ENCODE measurements at regions not wholly inside any gene's neighbourhood (a gene's known extent, or its start where the extent isn't known, plus 50 kb on each side); places are given as distances from the start of the nearest gene placed in this dataset.

- ChIA-PET CTCF (no interaction called here), POLR2A (no interaction called here)
- TF ChIP-seq, protein P1, sequence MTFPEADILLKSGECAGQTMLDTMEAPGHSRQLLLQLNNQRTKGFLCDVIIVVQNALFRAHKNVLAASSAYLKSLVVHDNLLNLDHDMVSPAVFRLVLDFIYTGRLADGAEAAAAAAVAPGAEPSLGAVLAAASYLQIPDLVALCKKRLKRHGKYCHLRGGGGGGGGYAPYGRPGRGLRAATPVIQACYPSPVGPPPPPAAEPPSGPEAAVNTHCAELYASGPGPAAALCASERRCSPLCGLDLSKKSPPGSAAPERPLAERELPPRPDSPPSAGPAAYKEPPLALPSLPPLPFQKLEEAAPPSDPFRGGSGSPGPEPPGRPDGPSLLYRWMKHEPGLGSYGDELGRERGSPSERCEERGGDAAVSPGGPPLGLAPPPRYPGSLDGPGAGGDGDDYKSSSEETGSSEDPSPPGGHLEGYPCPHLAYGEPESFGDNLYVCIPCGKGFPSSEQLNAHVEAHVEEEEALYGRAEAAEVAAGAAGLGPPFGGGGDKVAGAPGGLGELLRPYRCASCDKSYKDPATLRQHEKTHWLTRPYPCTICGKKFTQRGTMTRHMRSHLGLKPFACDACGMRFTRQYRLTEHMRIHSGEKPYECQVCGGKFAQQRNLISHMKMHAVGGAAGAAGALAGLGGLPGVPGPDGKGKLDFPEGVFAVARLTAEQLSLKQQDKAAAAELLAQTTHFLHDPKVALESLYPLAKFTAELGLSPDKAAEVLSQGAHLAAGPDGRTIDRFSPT (tag by site-specific recombination; IDR thresholded peaks at IDR 0.05), result no peak
- TF ChIP-seq ZEB2 (tag by site-specific recombination; IDR thresholded peaks at IDR 0.05) (no peak), ZNF174 (tag by site-specific recombination; IDR thresholded peaks at IDR 0.05) (no peak), BCL6B (tag by site-specific recombination; IDR thresholded peaks at IDR 0.05) (no peak), ZSCAN16 (tag by site-specific recombination; IDR thresholded peaks at IDR 0.05) (no peak), ZNF621 (tag by site-specific recombination; IDR thresholded peaks at IDR 0.05) (no peak), ZNF311 (tag by site-specific recombination; IDR thresholded peaks at IDR 0.05; ENCODE audit: borderline replicate concordance) (no peak), ZFHX2 (tag by site-specific recombination; conservative IDR thresholded peaks at IDR 0.05) (no peak)
- no peak overlapping the region for H3K4me3 ChIP-seq (ENCODE audit: low read depth, low read length)
- no peaks in the 10 kb centered on the region for H3K36me3 ChIP-seq (ENCODE audit: control insufficient read depth in 2 of 2, insufficient read depth in 1 of 2, low read length in 2 of 2)
- no peaks in the 10 kb centered on the region for H3K4me1 ChIP-seq (ENCODE audit: control insufficient read depth, insufficient read depth, low read length)
- no peaks in the 10 kb centered on the region for H3K9me3 ChIP-seq (ENCODE audit: control insufficient read depth, insufficient read depth, low read depth, low read length)
- H3K27ac ChIP-seq (ENCODE audit: extremely low read depth, low read depth, low read length), result no peak overlapping the region
Measured at GRCh38 chr20:6906871-6907270, 139.4 kb downstream of the BMP2 start.

DNA sequence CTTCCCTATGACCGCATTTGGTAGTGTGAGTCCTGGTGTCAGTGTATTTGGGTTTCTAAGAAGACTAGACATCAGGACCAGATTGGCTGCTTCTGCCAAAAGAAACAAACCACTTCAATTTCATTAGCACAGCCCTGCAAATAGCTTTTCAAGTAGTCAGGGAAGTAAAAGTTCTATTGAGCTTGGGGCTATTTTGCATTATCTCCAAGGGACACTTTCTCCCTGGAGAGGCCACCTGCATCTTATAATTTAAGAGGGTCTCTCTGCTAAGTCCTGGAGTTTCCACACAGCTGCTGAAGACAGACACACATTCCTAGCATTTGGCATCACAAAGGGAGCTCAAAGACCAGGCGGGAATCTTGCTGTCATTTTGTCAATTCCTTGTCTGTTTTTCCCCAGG lies 141.2 kb downstream of the BMP2 start:
- H3K4me3 ChIP-seq (ENCODE audit: low read depth, low read length), result no peak overlapping the region
- ChIA-PET CTCF (interaction anchor here (0.5 to 0.9 kb wide), 2 partner anchors 27 to 79 kb away, joined by 4 to 7 read pairs; no protein-coding TSS in a partner anchor), POLR2A (no interaction called here)
- no peaks in the 10 kb centered on the region for H3K36me3 ChIP-seq (ENCODE audit: control insufficient read depth in 2 of 2, insufficient read depth in 1 of 2, low read length in 2 of 2)
- no peaks in the 10 kb centered on the region for H3K9me3 ChIP-seq (ENCODE audit: control insufficient read depth, insufficient read depth, low read depth, low read length)
- no peak overlapping the region for H3K27ac ChIP-seq (ENCODE audit: extremely low read depth, low read depth, low read length)
- TF ChIP-seq, protein P2, sequence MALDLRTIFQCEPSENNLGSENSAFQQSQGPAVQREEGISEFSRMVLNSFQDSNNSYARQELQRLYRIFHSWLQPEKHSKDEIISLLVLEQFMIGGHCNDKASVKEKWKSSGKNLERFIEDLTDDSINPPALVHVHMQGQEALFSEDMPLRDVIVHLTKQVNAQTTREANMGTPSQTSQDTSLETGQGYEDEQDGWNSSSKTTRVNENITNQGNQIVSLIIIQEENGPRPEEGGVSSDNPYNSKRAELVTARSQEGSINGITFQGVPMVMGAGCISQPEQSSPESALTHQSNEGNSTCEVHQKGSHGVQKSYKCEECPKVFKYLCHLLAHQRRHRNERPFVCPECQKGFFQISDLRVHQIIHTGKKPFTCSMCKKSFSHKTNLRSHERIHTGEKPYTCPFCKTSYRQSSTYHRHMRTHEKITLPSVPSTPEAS (tag by site-specific recombination; IDR thresholded peaks at IDR 0.05), result no peak
- TF ChIP-seq ZNF792 (tag by site-specific recombination; IDR thresholded peaks at IDR 0.05) (no peak), ZNF654 (tag by site-specific recombination; IDR thresholded peaks at IDR 0.05; ENCODE audit: low read depth) (no peak), ZBTB21 (tag by site-specific recombination; IDR thresholded peaks at IDR 0.05) (no peak), YY2 (tag by site-specific recombination; IDR thresholded peaks at IDR 0.05) (no peak), GLI4 (tag by site-specific recombination; IDR thresholded peaks at IDR 0.05) (no peak), ZNF280C (tag by site-specific recombination; IDR thresholded peaks at IDR 0.05) (no peak), ZNF837 (tag by site-specific recombination; IDR thresholded peaks at IDR 0.05) (no peak), ZNF843 (tag by site-specific recombination; IDR thresholded peaks at IDR 0.05) (no peak), ZNF677 (tag by site-specific recombination; IDR thresholded peaks at IDR 0.05) (no peak), ZNF266 (tag by site-specific recombination; IDR thresholded peaks at IDR 0.05; ENCODE audit: low read depth) (no peak), ZNF426 (tag by site-specific recombination; IDR thresholded peaks at IDR 0.05) (no peak), OSR2 (tag by site-specific recombination; IDR thresholded peaks at IDR 0.05) (no peak), SETDB1 (IDR thresholded peaks at IDR 0.05; ENCODE audit: insufficient read length, low read length) (no peak)
- H3K4me1 ChIP-seq (ENCODE audit: control insufficient read depth, insufficient read depth, low read length), result no peaks in the 10 kb centered on the region
